NCI-H345 treated with DMSO at 0.1 percent for 48 hours (cell line): ENCODE measurements at regions not wholly inside any gene's neighbourhood (a gene's known extent, or its start where the extent isn't known, plus 50 kb on each side); places are given as distances from the start of the nearest gene placed in this dataset.

Experiments used
- DNase-seq: peaks from one replicate; lab custom pipeline; 2025; ENCODE audit not compliant: unreplicated experiment; lab: John Stamatoyannopoulos, UW

- no peak for DNase-seq
Measured at GRCh38 chr17:72063756-72064450, 56.9 kb upstream of the SOX9 start.

DNA sequence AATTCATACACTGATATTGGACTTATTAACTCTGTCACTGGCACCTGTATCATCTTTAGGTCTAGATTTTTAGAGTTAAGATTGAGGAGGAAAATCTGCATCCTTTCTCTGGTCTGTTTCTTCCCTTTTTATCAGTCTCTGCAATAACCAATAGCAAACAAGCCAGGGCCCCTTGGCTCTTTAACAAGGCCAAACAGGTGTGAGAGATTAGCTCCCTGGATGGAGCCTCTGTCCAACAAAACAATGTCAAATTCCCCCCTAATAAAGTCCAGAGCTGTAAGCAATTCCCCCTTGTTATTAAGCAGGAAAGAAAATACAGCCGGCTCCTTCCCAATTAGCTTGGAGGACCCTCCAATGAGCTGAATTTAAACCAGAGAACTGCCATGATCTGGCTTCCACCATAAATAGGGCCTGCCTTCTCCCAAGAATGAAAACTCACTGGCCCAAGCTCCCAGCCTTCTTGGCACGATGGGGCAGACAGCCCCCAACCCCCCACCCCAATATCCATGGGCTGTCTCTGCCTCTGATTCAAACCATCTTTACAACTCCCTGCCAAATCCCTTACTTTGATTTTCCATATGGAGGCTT, 56.1 kb upstream of the SOX9 start:
- DNase-seq = no peak

DNA sequence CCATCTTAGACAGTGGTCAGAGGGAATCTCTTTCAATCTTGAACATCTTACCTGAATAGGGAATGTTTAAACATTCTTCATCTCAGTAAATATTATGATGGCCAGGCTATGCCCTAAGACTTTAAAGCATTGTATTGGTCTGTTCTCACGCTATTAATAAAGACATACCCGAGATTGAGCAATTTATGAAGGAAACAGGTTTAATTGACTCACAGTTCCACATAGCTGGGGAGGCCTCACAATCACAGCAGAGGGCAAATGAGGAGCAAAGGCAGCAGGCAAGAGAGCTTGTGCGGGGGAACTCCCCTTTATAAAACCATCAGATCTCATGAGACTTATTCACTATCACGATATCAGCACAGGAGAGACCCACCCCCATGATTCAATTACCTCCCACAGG, 55.3 kb upstream of the SOX9 start:
- no peak for DNase-seq

DNA sequence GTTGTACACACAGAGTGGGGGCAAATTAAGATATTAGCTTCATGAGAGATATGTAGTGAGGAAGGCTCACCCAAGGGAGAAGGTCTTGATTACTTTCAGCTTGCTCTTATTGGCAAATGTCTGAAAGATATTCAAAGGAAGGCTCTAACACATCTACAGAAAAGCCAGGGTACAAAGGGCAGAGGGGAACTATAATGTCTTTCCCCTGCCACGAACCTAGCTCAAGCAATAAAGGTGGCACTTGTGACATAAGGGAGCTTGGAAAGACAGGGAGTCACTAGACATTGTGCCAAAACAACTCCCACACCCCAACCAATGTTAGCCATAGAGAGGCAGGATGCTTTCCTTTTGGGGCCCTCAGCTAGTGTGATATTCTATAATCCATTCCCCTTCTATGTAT, 52.2 kb upstream of the SOX9 start:
- DNase-seq = no peak

- DNase-seq = no peak
Measured at GRCh38 chr17:72069586-72070202, 51.1 kb upstream of the SOX9 start.
